MCF 10A (cell line): ENCODE measurements at regions not wholly inside any gene's neighbourhood (a gene's known extent, or its start where the extent isn't known, plus 50 kb on each side); places are given as distances from the start of the nearest gene placed in this dataset.
A peak's percentile ranks its signal among the peaks of the same experiment; 100 is the strongest.

ENCODE experiments used
- BruUV-seq: library from RNA; stranded (reverse); fragments of 400-500 nt; replicated peaks from 2 replicates; lab custom pipeline; 2021; lab: Mats Ljungman, UMichigan
- CTCF ChIA-PET: fragments of 300-600 bp; sonication (Branson Sonifier 250); formaldehyde crosslinking; extraction: SDS; loops from one replicate; lab custom pipeline; 2021; ENCODE audit warnings: antibody characterized with exemption, inconsistent platforms; lab: Yijun Ruan, JAX
- POLR2A ChIA-PET: fragments of 300-600, 350-650 bp; sonication (Branson Sonifier 250); formaldehyde crosslinking; extraction: SDS; loops from one replicate; lab custom pipeline; 2020; ENCODE audit warnings: antibody characterized with exemption, inconsistent platforms; lab: Yijun Ruan, JAX
- DNase-seq: peaks from one replicate; pipeline ENCODE4 v3.0.0-alpha.2; 2018; ENCODE audit not compliant: unreplicated experiment
- H3K27ac Mint-ChIP-seq: one replicate; pipeline ENCODE4 v1.8.0; 2022; ENCODE audit warnings: mild to moderate bottlenecking, low read depth, mixed read lengths; ENCODE audit not compliant: unreplicated experiment
- H3K27me3 Mint-ChIP-seq: one replicate; pipeline ENCODE4 v1.8.0; 2022; ENCODE audit warnings: mixed read lengths; ENCODE audit not compliant: insufficient read depth, unreplicated experiment
- H3K36me3 Mint-ChIP-seq: one replicate; pipeline ENCODE4 v1.8.0; 2022; ENCODE audit warnings: mild to moderate bottlenecking, moderate library complexity, mixed read lengths; ENCODE audit not compliant: insufficient read depth, unreplicated experiment
- H3K4me1 Mint-ChIP-seq: one replicate; pipeline ENCODE4 v1.8.0; 2022; ENCODE audit warnings: mixed read lengths; ENCODE audit not compliant: insufficient read depth, unreplicated experiment
- H3K4me3 Mint-ChIP-seq: one replicate; pipeline ENCODE4 v1.8.0; 2022; ENCODE audit warnings: mild to moderate bottlenecking, moderate library complexity, mixed read lengths; ENCODE audit not compliant: unreplicated experiment
- H3K9me3 Mint-ChIP-seq: one replicate; pipeline ENCODE4 v1.8.0; 2022; ENCODE audit warnings: mixed read lengths; ENCODE audit not compliant: unreplicated experiment
- intact Hi-C: fragments of 100-400 bp; cut with micrococcal nuclease; formaldehyde crosslinking; loops from 2 replicates; pipeline ENCODE4 v1.14.1; 2022
- TF ChIP-seq, protein P1 (sequence below): fragments of 200-600 bp; IDR thresholded peaks from one replicate; pipeline ENCODE4 v1.8.0; 2022; ENCODE audit warnings: antibody characterized with exemption, mild to moderate bottlenecking; ENCODE audit not compliant: unreplicated experiment

DNA sequence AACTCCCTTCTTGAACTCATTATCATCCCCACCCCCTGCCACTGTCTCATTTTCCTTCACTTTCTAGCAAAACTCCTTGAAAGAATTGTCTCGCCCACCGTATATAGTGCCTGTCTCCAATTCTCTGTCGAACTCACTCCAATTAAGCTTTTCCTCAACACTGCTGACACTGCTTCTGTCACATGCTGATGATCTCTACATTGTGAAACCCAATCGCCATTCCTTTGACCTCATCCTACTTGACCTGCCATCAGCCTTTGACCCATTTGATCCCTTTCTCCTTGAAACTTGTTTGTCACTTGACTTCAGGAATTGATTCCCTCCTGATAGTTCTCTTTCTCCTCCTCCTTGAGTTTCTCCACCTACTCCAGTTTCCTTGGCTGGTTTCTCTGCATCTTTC, 54.8 kb downstream of the CCDC71L start:
- Mint-ChIP-seq H3K4me1 (no peaks in the 10 kb centered on the region), H3K4me3 (no peak overlapping the region), H3K27me3 (no peaks in the 10 kb centered on the region), H3K36me3 (no peaks in the 10 kb centered on the region), H3K27ac (no peak overlapping the region), H3K9me3 (no peaks in the 10 kb centered on the region)
- BruUV-seq, result no TSS peak
- intact Hi-C loops, result no loop called here
- CTCF ChIA-PET, result interaction anchor here (1.2 kb wide), 1 partner anchor 131 kb away, joined by 3 read pairs; no protein-coding TSS in a partner anchor
- POLR2A ChIA-PET, result no interaction called here
- DNase-seq, result no peak
- TF ChIP-seq, protein P1, sequence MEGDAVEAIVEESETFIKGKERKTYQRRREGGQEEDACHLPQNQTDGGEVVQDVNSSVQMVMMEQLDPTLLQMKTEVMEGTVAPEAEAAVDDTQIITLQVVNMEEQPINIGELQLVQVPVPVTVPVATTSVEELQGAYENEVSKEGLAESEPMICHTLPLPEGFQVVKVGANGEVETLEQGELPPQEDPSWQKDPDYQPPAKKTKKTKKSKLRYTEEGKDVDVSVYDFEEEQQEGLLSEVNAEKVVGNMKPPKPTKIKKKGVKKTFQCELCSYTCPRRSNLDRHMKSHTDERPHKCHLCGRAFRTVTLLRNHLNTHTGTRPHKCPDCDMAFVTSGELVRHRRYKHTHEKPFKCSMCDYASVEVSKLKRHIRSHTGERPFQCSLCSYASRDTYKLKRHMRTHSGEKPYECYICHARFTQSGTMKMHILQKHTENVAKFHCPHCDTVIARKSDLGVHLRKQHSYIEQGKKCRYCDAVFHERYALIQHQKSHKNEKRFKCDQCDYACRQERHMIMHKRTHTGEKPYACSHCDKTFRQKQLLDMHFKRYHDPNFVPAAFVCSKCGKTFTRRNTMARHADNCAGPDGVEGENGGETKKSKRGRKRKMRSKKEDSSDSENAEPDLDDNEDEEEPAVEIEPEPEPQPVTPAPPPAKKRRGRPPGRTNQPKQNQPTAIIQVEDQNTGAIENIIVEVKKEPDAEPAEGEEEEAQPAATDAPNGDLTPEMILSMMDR, result no peak

DNA sequence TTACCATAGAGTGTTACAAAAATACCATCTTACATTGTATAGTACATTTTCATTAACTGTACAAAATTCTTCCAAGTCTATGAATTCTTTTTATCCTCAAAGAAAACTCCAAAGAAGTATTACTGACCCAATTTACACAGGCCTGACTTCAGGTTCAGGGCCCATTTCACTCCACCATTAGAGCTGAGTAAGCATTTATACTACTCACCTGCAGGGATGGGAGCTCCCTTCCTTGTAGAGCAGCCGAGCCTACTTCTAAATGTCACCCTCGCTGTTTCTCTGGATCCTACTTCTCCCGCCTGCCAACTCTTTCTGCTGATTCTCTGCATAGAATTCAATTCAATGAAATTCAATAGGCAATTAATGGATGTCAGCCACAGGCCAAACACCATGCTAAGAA, 56.0 kb downstream of the CCDC71L start:
- no peaks in the 10 kb centered on the region for H3K27me3 Mint-ChIP-seq
- POLR2A ChIA-PET, result interaction anchor here (1.0 kb wide), 1 partner anchor 36 kb away, joined by 3 read pairs; no protein-coding TSS in a partner anchor
- CTCF ChIA-PET, result interaction anchor here (0.7 kb wide), 1 partner anchor 13 kb away, joined by 3 read pairs; no protein-coding TSS in a partner anchor
- H3K36me3 Mint-ChIP-seq, result no peaks in the 10 kb centered on the region
- no TSS peak for BruUV-seq
- H3K9me3 Mint-ChIP-seq, result no peaks in the 10 kb centered on the region
- H3K4me3 Mint-ChIP-seq, result no peak overlapping the region
- TF ChIP-seq, protein P1, result no peak
- DNase-seq, result no peak
- no peak overlapping the region for H3K27ac Mint-ChIP-seq
- H3K4me1 Mint-ChIP-seq, result no peaks in the 10 kb centered on the region
- intact Hi-C loops, result no loop called here

DNA sequence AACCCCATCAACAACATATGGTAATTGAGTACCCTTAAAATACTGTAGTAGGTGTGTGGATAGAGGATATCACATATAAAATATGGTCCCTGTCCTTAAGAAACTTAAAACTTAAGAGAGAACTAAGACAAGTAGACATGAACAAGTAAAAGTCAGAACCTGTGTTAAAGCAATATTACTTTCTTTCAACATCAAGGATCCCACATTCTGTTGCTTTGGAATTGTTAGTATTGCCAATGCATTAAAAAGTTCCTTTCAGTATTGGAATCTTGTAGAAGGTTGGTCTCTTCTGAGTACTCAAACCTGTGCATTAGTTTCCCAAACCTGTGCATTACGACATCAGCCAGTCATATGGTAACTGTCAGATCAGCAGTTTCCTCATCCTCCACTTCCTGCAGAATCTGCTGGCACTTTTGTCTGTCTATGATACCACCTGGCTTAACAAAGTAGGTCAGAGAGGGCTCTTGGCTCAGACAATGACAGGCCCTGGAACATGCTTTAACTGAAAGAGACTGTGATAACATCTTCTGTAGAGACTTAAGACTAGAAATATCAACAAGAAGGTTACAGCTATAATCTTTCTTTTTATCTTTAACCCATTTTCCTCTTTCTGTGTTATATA, 56.5 kb downstream of the CCDC71L start:
- ChIA-PET POLR2A (interaction anchor here (0.8 to 1.0 kb wide), 2 partner anchors 36 to 131 kb away, joined by 3 read pairs; no protein-coding TSS in a partner anchor), CTCF (interaction anchor here (0.7 kb wide), 1 partner anchor 14 kb away, joined by 3 read pairs; no protein-coding TSS in a partner anchor)
- TF ChIP-seq, protein P1, result no peak
- BruUV-seq, result no TSS peak
- Mint-ChIP-seq H3K4me3 (no peak overlapping the region), H3K36me3 (no peaks in the 10 kb centered on the region), H3K9me3 (no peaks in the 10 kb centered on the region), H3K27me3 (no peaks in the 10 kb centered on the region), H3K27ac (no peak overlapping the region), H3K4me1 (no peaks in the 10 kb centered on the region)
- DNase-seq, result peak; percentile 48
- intact Hi-C loops, result no loop called here

DNA sequence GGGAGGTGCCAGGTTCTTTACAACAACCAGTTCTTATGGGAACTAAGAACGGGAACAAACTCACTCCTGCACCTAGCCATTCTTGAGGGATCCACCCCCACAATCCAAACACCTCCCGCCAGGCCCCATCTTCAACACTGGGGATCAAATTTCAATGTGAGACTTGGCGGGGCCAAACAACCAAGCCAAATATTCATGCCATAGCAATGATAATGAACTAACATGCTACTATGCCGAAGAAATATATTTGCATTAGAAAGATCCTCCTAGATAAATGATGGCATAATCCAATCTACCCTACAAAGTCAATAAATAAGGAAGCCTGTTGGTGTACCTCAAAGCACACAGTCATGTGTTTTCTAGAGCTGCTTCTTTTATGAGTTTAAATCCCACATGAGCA, 57.6 kb downstream of the CCDC71L start:
- H3K4me3 Mint-ChIP-seq, result no peak overlapping the region
- ChIA-PET POLR2A (no interaction called here), CTCF (interaction anchor here (0.7 to 1.6 kb wide), 2 partner anchors 61 to 275 kb away, joined by 3 to 5 read pairs; no protein-coding TSS in a partner anchor)
- TF ChIP-seq, protein P1, result no peak
- DNase-seq, result no peak
- no peaks in the 10 kb centered on the region for H3K36me3 Mint-ChIP-seq
- BruUV-seq, result no TSS peak
- H3K27ac Mint-ChIP-seq, result no peak overlapping the region
- no peaks in the 10 kb centered on the region for H3K27me3 Mint-ChIP-seq
- intact Hi-C loops, result no loop called here
- H3K4me1 Mint-ChIP-seq, result no peaks in the 10 kb centered on the region
- H3K9me3 Mint-ChIP-seq, result no peaks in the 10 kb centered on the region
